WTC11 (cell line): ENCODE measurements at regions not wholly inside any gene's neighbourhood (a gene's known extent, or its start where the extent isn't known, plus 50 kb on each side); places are given as distances from the start of the nearest gene placed in this dataset.

ENCODE experiments used
- ETV6 ChIP-seq: sonication (generic); formaldehyde crosslinking; IDR thresholded peaks from 2 replicates; pipeline ENCODE4 v1.8.1; 2022; ENCODE audit warnings: mild to moderate bottlenecking, missing genetic modification reagents
- FOXJ3 ChIP-seq: sonication (generic); formaldehyde crosslinking; IDR thresholded peaks from 2 replicates; pipeline ENCODE4 v1.9.0; 2021; ENCODE audit warnings: missing genetic modification reagents, mild to moderate bottlenecking, borderline replicate concordance
- JUN ChIP-seq: sonication (generic); formaldehyde crosslinking; IDR thresholded peaks from 2 replicates; pipeline ENCODE4 v1.8.0; 2023; ENCODE audit warnings: mild to moderate bottlenecking, missing genetic modification reagents
- NR2C2 ChIP-seq: sonication (generic); formaldehyde crosslinking; IDR thresholded peaks from 2 replicates; pipeline ENCODE4 v1.8.0; 2022; ENCODE audit warnings: mild to moderate bottlenecking, missing genetic modification reagents
- TEAD4 ChIP-seq: sonication (generic); formaldehyde crosslinking; IDR thresholded peaks from 2 replicates; pipeline ENCODE4 v1.8.0; 2022; ENCODE audit warnings: mild to moderate bottlenecking, missing genetic modification reagents
- ZNF263 ChIP-seq: sonication (generic); formaldehyde crosslinking; IDR thresholded peaks from 2 replicates; pipeline ENCODE4 v1.8.1; 2022; ENCODE audit warnings: low read depth, mild to moderate bottlenecking, moderate library complexity, missing genetic modification reagents
- TF ChIP-seq, protein P1 (sequence below): fragments of 200-600 bp; IDR thresholded peaks from 2 replicates; pipeline ENCODE4 v1.8.0; 2022; ENCODE audit warnings: antibody characterized with exemption
- TF ChIP-seq, protein P2 (sequence below): sonication (generic); formaldehyde crosslinking; IDR thresholded peaks from 2 replicates; pipeline ENCODE4 v1.8.0; 2022; ENCODE audit warnings: mild to moderate bottlenecking, missing genetic modification reagents
- TF ChIP-seq, protein P3 (sequence below): sonication (generic); formaldehyde crosslinking; IDR thresholded peaks from 2 replicates; pipeline ENCODE4 v1.8.0; 2022; ENCODE audit warnings: missing genetic modification reagents
- TF ChIP-seq, protein P4 (sequence below): sonication (generic); formaldehyde crosslinking; IDR thresholded peaks from 2 replicates; pipeline ENCODE4 v1.8.0; 2022; ENCODE audit warnings: mild to moderate bottlenecking, missing genetic modification reagents
- TF ChIP-seq, protein P5 (sequence below): sonication (generic); formaldehyde crosslinking; IDR thresholded peaks from 2 replicates; pipeline ENCODE4 v1.8.1; 2023; ENCODE audit warnings: mild to moderate bottlenecking, missing genetic modification reagents

DNA sequence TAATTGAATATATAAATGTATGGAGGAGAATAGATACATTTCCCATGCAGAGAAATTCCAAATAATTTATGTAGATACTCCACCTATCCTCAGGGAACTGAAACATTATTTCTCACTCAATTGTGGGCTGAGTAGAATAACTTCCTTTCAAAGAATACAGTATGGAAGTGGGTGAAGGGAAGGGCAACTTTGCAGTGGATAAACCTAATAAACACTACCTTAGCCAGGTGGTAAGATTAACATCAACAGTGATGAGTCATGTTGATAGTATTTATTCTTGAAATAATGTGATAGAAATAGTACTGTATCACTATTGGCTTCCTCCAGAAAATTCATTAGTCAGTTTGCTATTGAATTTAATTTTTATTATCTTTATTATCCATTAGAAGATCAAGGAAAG is 716.4 kb upstream of the CHAC2 start:
- TF ChIP-seq, protein P1, sequence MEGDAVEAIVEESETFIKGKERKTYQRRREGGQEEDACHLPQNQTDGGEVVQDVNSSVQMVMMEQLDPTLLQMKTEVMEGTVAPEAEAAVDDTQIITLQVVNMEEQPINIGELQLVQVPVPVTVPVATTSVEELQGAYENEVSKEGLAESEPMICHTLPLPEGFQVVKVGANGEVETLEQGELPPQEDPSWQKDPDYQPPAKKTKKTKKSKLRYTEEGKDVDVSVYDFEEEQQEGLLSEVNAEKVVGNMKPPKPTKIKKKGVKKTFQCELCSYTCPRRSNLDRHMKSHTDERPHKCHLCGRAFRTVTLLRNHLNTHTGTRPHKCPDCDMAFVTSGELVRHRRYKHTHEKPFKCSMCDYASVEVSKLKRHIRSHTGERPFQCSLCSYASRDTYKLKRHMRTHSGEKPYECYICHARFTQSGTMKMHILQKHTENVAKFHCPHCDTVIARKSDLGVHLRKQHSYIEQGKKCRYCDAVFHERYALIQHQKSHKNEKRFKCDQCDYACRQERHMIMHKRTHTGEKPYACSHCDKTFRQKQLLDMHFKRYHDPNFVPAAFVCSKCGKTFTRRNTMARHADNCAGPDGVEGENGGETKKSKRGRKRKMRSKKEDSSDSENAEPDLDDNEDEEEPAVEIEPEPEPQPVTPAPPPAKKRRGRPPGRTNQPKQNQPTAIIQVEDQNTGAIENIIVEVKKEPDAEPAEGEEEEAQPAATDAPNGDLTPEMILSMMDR: no peak
- TF ChIP-seq JUN (no peak), ZNF263 (no peak), TEAD4 (CRISPR knock-in tag) (no peak), FOXJ3 (CRISPR knock-in tag) (no peak), ETV6 (CRISPR knock-in tag) (no peak), NR2C2 (CRISPR knock-in tag) (no peak)
- TF ChIP-seq, protein P2, sequence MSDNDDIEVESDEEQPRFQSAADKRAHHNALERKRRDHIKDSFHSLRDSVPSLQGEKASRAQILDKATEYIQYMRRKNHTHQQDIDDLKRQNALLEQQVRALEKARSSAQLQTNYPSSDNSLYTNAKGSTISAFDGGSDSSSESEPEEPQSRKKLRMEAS (CRISPR knock-in tag): no peak
- TF ChIP-seq, protein P3, sequence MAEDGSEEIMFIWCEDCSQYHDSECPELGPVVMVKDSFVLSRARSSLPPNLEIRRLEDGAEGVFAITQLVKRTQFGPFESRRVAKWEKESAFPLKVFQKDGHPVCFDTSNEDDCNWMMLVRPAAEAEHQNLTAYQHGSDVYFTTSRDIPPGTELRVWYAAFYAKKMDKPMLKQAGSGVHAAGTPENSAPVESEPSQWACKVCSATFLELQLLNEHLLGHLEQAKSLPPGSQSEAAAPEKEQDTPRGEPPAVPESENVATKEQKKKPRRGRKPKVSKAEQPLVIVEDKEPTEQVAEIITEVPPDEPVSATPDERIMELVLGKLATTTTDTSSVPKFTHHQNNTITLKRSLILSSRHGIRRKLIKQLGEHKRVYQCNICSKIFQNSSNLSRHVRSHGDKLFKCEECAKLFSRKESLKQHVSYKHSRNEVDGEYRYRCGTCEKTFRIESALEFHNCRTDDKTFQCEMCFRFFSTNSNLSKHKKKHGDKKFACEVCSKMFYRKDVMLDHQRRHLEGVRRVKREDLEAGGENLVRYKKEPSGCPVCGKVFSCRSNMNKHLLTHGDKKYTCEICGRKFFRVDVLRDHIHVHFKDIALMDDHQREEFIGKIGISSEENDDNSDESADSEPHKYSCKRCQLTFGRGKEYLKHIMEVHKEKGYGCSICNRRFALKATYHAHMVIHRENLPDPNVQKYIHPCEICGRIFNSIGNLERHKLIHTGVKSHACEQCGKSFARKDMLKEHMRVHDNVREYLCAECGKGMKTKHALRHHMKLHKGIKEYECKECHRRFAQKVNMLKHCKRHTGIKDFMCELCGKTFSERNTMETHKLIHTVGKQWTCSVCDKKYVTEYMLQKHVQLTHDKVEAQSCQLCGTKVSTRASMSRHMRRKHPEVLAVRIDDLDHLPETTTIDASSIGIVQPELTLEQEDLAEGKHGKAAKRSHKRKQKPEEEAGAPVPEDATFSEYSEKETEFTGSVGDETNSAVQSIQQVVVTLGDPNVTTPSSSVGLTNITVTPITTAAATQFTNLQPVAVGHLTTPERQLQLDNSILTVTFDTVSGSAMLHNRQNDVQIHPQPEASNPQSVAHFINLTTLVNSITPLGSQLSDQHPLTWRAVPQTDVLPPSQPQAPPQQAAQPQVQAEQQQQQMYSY (CRISPR knock-in tag): no peak
- TF ChIP-seq, protein P4, sequence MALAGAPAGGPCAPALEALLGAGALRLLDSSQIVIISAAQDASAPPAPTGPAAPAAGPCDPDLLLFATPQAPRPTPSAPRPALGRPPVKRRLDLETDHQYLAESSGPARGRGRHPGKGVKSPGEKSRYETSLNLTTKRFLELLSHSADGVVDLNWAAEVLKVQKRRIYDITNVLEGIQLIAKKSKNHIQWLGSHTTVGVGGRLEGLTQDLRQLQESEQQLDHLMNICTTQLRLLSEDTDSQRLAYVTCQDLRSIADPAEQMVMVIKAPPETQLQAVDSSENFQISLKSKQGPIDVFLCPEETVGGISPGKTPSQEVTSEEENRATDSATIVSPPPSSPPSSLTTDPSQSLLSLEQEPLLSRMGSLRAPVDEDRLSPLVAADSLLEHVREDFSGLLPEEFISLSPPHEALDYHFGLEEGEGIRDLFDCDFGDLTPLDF (CRISPR knock-in tag): no peak
- TF ChIP-seq, protein P5, sequence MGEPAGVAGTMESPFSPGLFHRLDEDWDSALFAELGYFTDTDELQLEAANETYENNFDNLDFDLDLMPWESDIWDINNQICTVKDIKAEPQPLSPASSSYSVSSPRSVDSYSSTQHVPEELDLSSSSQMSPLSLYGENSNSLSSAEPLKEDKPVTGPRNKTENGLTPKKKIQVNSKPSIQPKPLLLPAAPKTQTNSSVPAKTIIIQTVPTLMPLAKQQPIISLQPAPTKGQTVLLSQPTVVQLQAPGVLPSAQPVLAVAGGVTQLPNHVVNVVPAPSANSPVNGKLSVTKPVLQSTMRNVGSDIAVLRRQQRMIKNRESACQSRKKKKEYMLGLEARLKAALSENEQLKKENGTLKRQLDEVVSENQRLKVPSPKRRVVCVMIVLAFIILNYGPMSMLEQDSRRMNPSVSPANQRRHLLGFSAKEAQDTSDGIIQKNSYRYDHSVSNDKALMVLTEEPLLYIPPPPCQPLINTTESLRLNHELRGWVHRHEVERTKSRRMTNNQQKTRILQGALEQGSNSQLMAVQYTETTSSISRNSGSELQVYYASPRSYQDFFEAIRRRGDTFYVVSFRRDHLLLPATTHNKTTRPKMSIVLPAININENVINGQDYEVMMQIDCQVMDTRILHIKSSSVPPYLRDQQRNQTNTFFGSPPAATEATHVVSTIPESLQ (CRISPR knock-in tag): no peak
